ENCODE measurements at regions not wholly inside any gene's neighbourhood (a gene's known extent, or its start where the extent isn't known, plus 50 kb on each side); places are given as distances from the start of the nearest gene placed in this dataset.

DNA sequence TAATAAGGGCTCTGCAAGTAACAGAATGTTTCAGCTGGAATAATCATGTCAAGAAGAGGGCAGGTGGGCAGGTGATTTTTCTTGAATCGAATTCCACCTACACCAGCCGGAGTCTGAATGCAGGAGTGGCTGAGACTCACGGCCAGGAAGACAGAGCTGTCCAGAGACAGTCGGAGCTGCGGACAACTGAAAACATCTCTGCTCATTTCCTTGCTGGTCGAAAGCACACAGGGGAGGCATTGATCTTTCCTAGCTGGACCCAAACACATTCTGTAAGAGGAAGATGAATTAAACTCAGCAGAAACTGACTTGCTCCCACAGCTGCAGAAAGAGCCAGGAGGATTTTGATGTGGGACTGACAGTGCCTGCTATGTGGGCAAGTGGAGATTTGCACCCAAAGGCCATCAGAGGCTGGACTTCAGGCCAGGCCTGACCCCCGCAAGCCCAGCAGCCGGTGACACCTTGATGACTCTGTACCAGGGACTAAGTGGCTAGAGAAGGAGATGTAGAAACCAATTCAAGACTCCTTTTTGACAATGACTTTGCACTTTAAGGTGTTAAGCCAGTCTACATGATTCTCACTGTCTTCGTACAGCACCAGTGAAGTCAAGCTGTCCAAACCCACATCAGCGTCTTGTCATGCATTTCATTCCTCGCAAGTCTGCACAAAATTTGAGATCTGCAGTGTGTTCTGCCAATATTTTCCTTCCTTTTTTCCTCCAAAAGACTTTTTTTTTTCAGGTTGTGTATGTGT is 169.4 kb downstream of the TEX36 start:
- DNase-seq = no peak

- DNase-seq = no peak
These were observed 172.0 kb downstream of the TEX36 start for GRCh38 chr10:125510998-125511397.

DNA sequence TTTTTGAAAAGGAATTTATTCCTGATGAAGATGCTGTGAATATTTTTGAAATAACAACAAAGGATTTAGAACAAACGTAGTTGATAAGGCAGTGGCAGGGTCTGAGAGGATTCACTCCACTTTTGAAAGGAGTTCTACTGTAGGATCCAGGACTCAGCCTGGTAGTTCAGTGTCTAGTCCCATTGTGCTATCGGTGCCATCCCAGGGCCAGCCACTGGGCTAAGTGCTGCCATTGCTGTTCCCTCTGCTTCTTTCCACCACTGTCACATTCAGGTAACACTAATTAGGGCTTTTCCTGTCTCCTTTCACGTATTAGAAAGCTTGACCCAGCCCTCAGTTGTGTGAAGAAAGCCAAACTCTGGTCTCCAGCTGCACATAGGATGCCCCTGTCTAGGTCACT is 177.3 kb downstream of the TEX36 start:
- DNase-seq = no peak

DNA sequence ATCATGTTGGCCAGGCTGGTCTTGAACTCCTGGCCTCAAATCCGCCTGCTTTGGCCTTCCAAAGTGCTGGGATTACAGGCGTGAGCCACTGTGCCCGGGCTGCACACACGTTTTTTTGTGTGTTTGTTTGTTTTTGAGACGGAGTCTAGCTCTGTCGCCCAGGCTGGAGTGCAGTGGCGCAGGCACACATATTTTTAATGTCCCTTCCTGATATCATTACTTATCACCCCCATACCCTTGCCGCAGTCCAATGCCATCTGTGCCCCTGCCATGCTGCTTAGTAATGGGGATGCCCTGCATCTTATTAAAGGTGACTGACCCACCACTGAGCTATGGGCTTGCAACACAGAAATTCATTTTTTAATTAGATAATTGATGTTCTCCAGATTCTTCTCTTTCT is 180.7 kb downstream of the TEX36 start:
- no peak for DNase-seq

- no peak for DNase-seq
These were observed 187.6 kb downstream of the TEX36 start for GRCh38 chr10:125495386-125495785.

DNA sequence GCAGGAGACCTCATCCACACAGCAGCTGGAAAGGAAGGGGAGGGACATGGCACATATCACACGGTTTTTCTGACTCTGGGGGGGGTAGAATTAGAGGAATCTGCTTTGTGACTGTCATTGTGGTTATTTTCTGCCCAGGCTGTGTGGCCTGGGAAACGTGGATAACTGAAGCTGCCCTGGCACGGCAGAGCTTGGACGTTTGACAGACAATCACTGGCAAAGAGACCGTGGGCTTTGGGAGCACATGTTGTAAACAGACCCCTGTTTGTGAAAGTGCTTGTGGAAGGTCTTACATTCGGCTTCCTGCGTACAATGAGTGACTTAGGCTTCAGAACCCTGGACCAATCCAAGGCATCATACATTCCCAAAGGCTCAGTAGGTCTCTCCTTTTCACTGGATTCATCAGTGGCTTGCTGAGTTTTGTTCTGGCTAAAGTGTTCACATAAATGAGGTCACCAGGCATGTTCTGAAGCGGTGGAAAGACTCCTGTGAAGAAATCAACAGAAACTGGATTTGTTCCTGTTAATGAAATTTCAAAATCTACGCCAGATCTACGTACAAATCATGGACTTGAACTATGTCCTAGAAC is 188.2 kb downstream of the TEX36 start:
- DNase-seq = no peak

DNA sequence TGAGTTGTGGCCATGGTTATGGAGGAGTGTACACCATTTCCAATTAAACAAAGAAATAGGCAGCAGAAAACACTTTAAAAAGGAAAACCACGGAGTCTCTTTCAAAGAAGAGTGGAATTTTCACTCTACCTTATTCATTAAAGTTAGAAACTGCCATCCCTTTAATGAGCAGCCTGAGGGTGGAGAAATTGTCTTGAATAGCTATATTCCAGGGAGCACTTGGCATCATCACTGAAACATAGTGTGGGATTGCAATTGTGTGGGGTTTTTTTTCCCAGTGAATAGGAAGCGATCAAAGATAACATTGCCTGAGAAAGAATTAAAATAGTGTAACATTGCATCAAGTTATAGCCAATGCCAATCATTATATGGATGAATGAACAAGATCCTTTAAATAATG is 191.6 kb downstream of the TEX36 start:
- no peak for DNase-seq

DNA sequence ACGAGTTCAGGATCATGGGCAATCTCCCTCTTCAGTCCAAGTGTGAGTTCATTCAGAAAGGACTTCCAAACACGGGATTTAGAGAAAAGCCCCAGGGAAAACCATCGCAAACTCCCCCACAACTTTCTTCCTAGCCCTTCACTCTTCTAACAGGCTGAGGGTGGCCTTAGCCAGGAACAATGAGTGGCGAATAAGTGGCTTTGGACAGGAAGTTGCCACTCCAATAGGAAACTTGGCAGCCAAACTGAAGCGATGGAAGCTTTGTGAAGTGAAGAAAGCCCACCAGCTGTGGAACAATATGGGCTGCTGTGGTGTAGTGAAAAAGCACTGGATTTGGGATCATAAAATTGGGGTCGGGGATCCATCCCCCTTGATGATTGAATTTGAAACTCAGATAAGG is 193.2 kb downstream of the TEX36 start:
- no peak for DNase-seq

GRCh38 chr10:125485665-125486064 is 197.3 kb downstream of the TEX36 start:
- DNase-seq = no peak

- no peak for DNase-seq
These were observed 198.8 kb downstream of the TEX36 start for GRCh38 chr10:125484035-125484732.

DNA sequence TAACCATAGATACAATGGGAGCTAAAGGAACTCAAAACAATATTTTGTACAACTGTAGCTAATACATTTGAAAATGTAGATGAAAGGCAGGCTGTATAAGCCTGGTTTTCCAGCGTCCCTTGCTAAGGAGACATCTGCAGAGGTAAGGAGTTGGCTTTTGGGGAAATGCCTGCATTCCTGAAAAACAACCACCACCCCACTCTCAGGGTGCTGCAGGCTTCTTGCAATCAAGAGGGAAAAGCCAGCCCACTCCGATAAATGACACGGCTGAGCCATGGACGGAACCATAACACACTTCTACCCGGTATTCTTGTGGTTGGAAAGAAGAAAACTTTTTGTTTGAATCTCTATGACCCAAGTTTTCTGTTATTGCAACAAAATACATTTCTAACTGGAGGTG is 200.3 kb downstream of the TEX36 start:
- DNase-seq = no peak

DNA sequence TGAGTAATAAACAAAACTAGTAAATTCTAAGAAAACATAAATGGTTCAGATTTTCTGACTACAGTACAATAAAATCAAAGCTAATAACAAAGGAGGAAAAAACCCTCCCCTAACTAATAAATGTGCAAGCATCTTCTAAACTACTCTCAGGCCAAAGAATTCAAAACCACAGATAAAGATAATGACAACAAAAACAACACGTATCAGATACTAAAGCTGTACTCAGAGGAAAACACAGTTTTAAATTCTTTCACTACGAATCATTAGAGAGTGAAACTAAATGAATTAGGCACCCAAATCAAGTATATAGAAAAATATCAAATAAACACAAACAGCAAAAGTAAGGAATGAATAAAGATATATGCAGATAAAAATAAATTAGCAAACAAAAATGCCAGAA is 200.9 kb downstream of the TEX36 start:
- DNase-seq = no peak

DNA sequence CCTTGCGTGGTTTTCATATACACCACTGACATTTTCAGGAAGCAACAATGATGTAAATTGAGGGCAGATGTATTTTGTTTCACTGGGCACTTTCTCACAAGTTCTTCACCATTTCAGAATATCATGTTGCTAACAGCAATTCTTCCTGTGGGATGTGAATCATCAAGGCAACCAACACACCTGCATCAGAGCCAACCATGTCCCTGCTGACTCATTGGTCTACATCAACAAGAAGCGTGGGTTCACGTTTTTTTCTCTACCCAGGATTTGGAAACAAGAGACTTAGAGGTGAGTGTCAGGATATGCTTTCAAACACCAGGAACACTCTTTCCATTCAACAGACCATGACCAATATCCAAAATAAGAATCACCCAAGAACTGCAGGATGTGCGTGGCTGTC is 203.9 kb downstream of the TEX36 start:
- no peak for DNase-seq

DNA sequence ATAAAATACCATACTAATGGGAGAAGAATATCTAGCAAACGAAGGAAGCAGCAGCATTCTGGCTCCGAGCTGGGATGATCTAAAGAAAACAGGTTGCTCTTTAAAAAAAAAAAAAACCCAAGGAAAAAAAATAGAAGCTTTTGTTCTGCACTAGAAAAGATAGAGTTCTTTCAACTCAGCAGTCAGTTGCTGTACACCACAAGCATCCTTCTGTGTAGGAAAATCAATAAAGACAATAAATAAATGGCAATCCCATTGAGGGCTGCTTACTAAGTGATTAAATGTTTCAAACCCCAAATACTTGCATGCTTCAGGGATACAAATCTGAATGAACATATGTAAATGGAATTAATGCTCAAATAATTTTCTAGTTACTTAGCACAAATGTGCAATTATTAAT is 207.1 kb downstream of the TEX36 start:
- DNase-seq = no peak

DNA sequence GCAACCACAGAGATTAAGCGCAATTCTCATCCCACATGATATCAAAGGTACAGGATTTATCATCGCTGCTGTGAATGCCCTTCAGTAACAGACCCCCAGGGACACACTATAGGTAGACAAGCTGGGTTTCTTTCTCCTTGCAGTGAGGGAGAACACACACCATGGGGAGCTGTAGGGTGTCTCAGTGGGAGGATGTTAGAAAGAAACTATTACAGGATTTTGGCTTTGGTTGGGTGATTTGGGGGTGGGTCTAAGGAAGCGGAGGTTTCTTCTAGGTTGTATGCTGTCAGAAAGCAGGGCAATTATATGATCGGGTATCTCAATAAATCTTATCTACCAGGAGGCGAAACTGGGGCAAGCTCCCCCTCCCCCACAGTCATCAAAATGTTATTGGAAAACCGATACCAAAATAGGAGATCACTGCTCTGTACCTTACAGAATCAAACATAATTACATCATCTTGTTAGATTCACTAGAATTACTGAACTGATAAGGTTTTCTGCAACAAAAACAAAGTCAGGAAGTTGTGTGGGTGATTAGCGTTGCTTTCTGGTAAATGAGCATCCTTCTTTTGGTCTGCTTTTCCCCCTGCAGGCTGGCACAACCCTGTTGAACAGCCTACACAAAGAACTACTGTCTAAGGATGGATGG is 209.7 kb downstream of the TEX36 start:
- no peak for DNase-seq

GRCh38 chr10:125472010-125472607 is 210.9 kb downstream of the TEX36 start:
- DNase-seq = no peak

DNA sequence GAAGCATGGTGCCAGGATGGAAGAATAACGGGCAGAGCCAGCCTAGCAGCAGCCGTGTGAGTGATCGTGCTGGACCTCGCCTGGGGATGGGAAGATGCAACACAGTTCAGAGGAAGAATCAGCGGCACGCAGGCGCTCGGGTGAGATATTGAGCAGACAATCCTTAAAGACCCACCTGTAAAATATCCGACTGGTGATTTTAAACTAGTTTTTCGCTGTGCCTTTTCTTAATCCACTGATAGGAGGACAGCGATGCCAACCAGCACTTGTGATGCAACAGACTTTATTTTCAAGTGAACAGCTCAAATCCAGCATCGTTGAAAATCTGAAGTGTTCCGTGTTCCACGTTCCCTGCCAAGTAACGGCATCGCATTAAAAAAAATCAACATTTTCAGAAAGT is 214.7 kb downstream of the TEX36 start:
- DNase-seq = no peak

- no peak for DNase-seq
These were observed 216.3 kb downstream of the TEX36 start for GRCh38 chr10:125466685-125467084.

DNA sequence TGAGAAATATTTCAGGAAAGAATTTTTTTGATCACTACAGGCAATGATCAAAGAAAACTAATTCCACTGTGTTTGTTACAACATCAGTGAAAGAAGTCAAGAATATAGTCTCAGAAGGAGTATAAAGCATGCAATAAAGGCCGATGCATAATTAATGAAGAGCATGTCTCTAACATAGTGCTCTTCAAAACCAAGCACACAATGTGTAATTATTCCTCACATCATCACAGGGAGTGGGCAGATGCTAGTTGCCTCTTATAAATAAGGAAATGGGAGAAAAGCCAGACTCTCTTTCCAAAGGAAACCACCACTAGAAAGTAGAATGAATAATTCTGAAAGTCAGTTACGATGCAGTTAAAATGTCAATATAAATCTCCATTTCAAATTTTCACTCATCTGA is 220.1 kb downstream of the TEX36 start:
- DNase-seq = no peak

- DNase-seq = no peak
These were observed 222.6 kb downstream of the TEX36 start for GRCh38 chr10:125460326-125460725.

- DNase-seq = no peak
These were observed 225.6 kb downstream of the TEX36 start for GRCh38 chr10:125457406-125457805.

- DNase-seq = no peak
These were observed 227.1 kb downstream of the TEX36 start for GRCh38 chr10:125455855-125456254.

GRCh38 chr10:125455431-125455830 is 227.5 kb downstream of the TEX36 start:
- DNase-seq = no peak

Measured in inflammatory macrophage (primary cell).